ENCODE measurements at regions not wholly inside any gene's neighbourhood (a gene's known extent, or its start where the extent isn't known, plus 50 kb on each side); places are given as distances from the start of the nearest gene placed in this dataset.

DNA sequence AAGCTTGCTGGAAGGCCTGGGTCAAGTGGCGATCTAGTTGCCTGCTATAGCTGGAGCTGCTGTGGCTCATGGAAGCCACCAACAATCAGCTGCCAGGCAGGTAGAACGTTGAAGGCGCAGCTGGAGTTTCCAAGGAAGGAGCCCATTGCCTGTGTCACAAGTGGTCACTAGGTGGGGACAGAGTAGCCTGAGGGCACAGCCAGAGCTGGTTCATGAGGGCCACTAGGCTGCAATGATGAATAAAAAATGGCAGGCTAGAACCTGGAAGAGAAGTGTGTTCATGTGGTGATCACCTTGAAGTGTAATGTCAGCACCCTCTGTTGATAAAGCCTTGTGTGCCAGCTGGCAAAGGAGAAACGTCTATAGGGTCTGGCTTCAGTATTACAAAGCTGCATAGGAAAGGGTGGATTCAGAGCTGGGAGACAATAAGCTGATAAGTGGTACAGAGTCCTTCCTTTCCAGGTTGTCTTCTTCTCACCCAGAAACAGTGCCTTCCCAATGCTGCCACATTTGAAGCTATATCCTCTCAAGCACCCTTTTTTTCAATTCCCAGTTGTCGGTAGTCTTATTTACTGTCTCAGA is 165.8 kb downstream of the EMP1 start:
- Histone ChIP-seq H3K4me2 (no peak overlapping the region), H3K79me2 (ENCODE audit: insufficient read depth, low read depth) (no peaks in the 10 kb centered on the region), H2AFZ (ENCODE audit: low read depth) (no peak overlapping the region), H3K4me3 (IDR thresholded peaks at IDR 0.05; ENCODE audit: insufficient read depth, low read depth, low read length) (no peak overlapping the region), H4K20me1 (ENCODE audit: insufficient read depth) (no peaks in the 10 kb centered on the region), H3K9ac (no peak overlapping the region), H3K27ac (no peak overlapping the region), H3K4me1 (ENCODE audit: low read depth, poor library complexity, severe bottlenecking) (no peaks in the 10 kb centered on the region), H3K27me3 (ENCODE audit: insufficient read depth, low read depth) (no peaks in the 10 kb centered on the region), H3K36me3 (ENCODE audit: insufficient read depth) (no peaks in the 10 kb centered on the region)
- TF ChIP-seq, protein P1, sequence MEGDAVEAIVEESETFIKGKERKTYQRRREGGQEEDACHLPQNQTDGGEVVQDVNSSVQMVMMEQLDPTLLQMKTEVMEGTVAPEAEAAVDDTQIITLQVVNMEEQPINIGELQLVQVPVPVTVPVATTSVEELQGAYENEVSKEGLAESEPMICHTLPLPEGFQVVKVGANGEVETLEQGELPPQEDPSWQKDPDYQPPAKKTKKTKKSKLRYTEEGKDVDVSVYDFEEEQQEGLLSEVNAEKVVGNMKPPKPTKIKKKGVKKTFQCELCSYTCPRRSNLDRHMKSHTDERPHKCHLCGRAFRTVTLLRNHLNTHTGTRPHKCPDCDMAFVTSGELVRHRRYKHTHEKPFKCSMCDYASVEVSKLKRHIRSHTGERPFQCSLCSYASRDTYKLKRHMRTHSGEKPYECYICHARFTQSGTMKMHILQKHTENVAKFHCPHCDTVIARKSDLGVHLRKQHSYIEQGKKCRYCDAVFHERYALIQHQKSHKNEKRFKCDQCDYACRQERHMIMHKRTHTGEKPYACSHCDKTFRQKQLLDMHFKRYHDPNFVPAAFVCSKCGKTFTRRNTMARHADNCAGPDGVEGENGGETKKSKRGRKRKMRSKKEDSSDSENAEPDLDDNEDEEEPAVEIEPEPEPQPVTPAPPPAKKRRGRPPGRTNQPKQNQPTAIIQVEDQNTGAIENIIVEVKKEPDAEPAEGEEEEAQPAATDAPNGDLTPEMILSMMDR (conservative IDR thresholded peaks at IDR 0.05; ENCODE audit: low read depth, low read length): peak; percentile 85

DNA sequence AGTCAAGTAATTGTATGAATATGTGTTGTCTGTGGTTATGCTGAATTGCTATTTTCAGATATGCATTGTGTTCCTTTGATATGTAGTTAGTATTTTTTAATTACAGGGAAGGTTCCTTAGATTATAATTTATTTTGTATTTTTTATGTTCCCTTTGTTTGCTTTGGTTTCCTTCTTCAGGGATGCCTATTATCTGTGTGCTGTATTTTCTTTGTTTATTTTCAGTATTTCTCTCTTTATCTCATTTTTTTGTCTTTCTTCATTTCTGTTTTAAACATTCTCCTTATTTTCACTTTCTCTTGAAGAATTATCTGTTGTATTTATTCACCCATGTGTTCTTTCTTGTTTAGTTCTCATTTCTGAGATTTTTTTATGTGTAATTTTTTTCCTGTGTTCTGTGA is 163.1 kb downstream of the EMP1 start:
- H3K9ac ChIP-seq: no peak overlapping the region
- H3K79me2 ChIP-seq (ENCODE audit: insufficient read depth, low read depth): no peaks in the 10 kb centered on the region
- H4K20me1 ChIP-seq (ENCODE audit: insufficient read depth): no peaks in the 10 kb centered on the region
- H3K36me3 ChIP-seq (ENCODE audit: insufficient read depth): no peaks in the 10 kb centered on the region
- H2AFZ ChIP-seq (ENCODE audit: low read depth): no peak overlapping the region
- H3K27ac ChIP-seq: no peak overlapping the region
- no peaks in the 10 kb centered on the region for H3K4me1 ChIP-seq (ENCODE audit: low read depth, poor library complexity, severe bottlenecking)
- TF ChIP-seq, protein P1 (conservative IDR thresholded peaks at IDR 0.05; ENCODE audit: low read depth, low read length): no peak
- no peak overlapping the region for H3K4me2 ChIP-seq
- no peaks in the 10 kb centered on the region for H3K27me3 ChIP-seq (ENCODE audit: insufficient read depth, low read depth)
- H3K4me3 ChIP-seq (IDR thresholded peaks at IDR 0.05; ENCODE audit: insufficient read depth, low read depth, low read length): no peak overlapping the region

DNA sequence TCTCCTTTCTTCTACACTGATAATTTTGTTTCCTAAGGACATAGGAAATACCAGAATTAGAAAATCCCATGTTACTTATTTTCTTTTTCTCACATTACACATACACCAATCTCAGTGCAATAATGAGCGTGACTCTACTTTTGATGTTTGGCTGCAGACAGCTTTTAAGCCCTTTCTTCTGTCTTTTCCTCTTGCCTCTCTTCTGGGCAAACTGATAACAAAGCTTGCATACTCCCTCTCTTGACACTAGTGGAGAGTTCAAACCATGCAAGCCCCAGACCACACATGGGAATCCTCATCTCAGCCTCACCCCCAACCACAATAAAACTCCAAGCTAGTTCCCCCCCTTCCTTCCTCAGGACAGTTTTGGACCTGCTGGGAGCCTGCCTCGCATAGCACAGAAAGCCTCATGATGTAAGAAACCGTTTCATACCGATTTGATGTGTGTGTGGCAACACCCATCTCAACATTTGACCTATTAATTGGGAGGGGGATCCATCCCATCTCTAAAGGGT is 161.9 kb downstream of the EMP1 start:
- no peak overlapping the region for H3K4me2 ChIP-seq
- no peak overlapping the region for H3K4me3 ChIP-seq (IDR thresholded peaks at IDR 0.05; ENCODE audit: insufficient read depth, low read depth, low read length)
- H3K27ac ChIP-seq: no peak overlapping the region
- TF ChIP-seq, protein P1 (conservative IDR thresholded peaks at IDR 0.05; ENCODE audit: low read depth, low read length): no peak
- H3K4me1 ChIP-seq (ENCODE audit: low read depth, poor library complexity, severe bottlenecking): no peaks in the 10 kb centered on the region
- H3K79me2 ChIP-seq (ENCODE audit: insufficient read depth, low read depth): no peaks in the 10 kb centered on the region
- no peaks in the 10 kb centered on the region for H3K36me3 ChIP-seq (ENCODE audit: insufficient read depth)
- no peaks in the 10 kb centered on the region for H4K20me1 ChIP-seq (ENCODE audit: insufficient read depth)
- no peaks in the 10 kb centered on the region for H3K27me3 ChIP-seq (ENCODE audit: insufficient read depth, low read depth)
- H3K9ac ChIP-seq: no peak overlapping the region
- no peak overlapping the region for H2AFZ ChIP-seq (ENCODE audit: low read depth)

DNA sequence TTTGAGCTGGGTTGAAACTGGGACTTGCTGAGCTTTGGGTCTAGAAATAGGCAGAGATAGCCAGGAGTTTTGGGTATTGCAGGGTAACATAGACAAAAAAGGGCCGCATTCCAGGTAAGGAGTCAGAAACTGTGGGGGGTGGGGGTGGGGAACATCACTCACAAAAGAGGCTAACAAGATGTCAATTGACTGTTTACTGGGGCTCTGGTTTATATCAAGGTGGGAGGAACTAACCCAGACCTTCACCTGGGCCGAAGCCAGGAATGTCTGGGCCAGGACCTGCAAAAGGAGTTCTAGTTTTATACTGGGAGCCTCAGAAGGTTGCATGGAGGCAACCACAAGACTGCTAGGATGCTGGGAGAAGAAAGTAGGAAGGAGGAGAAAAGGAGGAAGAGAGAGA is 154.4 kb downstream of the EMP1 start:
- H3K4me2 ChIP-seq: no peak overlapping the region
- no peak overlapping the region for H3K9ac ChIP-seq
- TF ChIP-seq, protein P1 (conservative IDR thresholded peaks at IDR 0.05; ENCODE audit: low read depth, low read length): no peak
- no peaks in the 10 kb centered on the region for H3K4me1 ChIP-seq (ENCODE audit: low read depth, poor library complexity, severe bottlenecking)
- H3K79me2 ChIP-seq (ENCODE audit: insufficient read depth, low read depth): no peaks in the 10 kb centered on the region
- no peaks in the 10 kb centered on the region for H3K36me3 ChIP-seq (ENCODE audit: insufficient read depth)
- no peak overlapping the region for H2AFZ ChIP-seq (ENCODE audit: low read depth)
- H4K20me1 ChIP-seq (ENCODE audit: insufficient read depth): no peaks in the 10 kb centered on the region
- no peaks in the 10 kb centered on the region for H3K27me3 ChIP-seq (ENCODE audit: insufficient read depth, low read depth)
- H3K4me3 ChIP-seq (IDR thresholded peaks at IDR 0.05; ENCODE audit: insufficient read depth, low read depth, low read length): no peak overlapping the region
- no peak overlapping the region for H3K27ac ChIP-seq
